ENCODE measurements at regions not wholly inside any gene's neighbourhood (a gene's known extent, or its start where the extent isn't known, plus 50 kb on each side); places are given as distances from the start of the nearest gene placed in this dataset.

DNA sequence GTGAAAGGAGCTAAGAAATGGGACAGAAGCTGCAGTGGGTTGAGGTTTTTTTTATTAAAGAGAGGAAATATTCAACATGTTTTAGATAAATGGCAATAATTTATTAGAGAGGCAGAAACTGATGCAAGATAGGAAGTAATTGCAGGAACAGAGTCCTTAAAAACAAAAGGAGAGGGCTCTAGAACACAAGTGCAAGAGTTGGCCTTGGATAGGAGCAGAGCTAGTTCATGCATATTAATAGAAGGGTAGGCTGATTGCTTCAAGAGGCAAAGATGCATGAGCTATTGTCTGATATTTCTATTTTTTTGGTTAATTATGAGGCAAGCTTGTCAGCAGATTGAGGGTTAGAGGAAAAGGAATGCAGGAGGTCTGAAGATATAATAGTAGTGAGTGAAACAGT, 91.0 kb upstream of the GPRIN3 start:
- TF ChIP-seq FOXA1 (IDR thresholded peaks at IDR 0.05) (no peak), FOXK2 (IDR thresholded peaks at IDR 0.05) (no peak), L3MBTL2 (conservative IDR thresholded peaks at IDR 0.05) (no peak), SP1 (IDR thresholded peaks at IDR 0.05) (no peak), HDGF (IDR thresholded peaks at IDR 0.05; ENCODE audit: borderline replicate concordance) (no peak), TARDBP (IDR thresholded peaks at IDR 0.05) (no peak), NFRKB (IDR thresholded peaks at IDR 0.05) (no peak), ZNF384 (IDR thresholded peaks at IDR 0.05) (no peak), SUZ12 (IDR thresholded peaks at IDR 0.05) (no peak)
- TF ChIP-seq, protein P1, sequence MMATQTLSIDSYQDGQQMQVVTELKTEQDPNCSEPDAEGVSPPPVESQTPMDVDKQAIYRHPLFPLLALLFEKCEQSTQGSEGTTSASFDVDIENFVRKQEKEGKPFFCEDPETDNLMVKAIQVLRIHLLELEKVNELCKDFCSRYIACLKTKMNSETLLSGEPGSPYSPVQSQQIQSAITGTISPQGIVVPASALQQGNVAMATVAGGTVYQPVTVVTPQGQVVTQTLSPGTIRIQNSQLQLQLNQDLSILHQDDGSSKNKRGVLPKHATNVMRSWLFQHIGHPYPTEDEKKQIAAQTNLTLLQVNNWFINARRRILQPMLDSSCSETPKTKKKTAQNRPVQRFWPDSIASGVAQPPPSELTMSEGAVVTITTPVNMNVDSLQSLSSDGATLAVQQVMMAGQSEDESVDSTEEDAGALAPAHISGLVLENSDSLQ (IDR thresholded peaks at IDR 0.05), result no peak
